Fibroblast of lung (primary cell): ENCODE measurements at regions not wholly inside any gene's neighbourhood (a gene's known extent, or its start where the extent isn't known, plus 50 kb on each side); places are given as distances from the start of the nearest gene placed in this dataset.

Experiments
- CTCF ChIP-seq, 2 donors: IDR thresholded peaks in 1 of 2; conservative IDR thresholded peaks in 1 of 2; 1 replicate in 1 of 2; 2 replicates in 1 of 2; pipeline ENCODE4 v1.5.1; 2011 to 2012; ENCODE audit warnings: low read length in 2 of 2, control low read depth in 1 of 2, inconsistent platforms in 1 of 2, low read depth in 1 of 2, mild to moderate bottlenecking in 1 of 2
- EZH2 ChIP-seq: IDR thresholded peaks from 2 replicates; pipeline ENCODE4 v1.5.1; 2012; ENCODE audit warnings: low read length, control low read depth, mild to moderate bottlenecking; ENCODE audit errors: missing control alignments

GRCh38 chr1:241422470-241422869 is 65.5 kb upstream of the RGS7 start:
- no peak for TF ChIP-seq CTCF (conservative IDR thresholded peaks at IDR 0.05 in 1 of 2, IDR thresholded peaks at IDR 0.05 in 1 of 2; ENCODE audit: low read depth in 1 of 2, low read length in 2 of 2)
- TF ChIP-seq EZH2: no peak
